Tibial nerve (tissue), 4 donors: ENCODE measurements at regions not wholly inside any gene's neighbourhood (a gene's known extent, or its start where the extent isn't known, plus 50 kb on each side); places are given as distances from the start of the nearest gene placed in this dataset.

Experiments used
- DNase-seq, 2 donors: peaks; one replicate each; pipeline ENCODE4 v3.0.0-alpha.2; 2019; ENCODE audit warnings: low spot score in 2 of 2
- H3K27ac ChIP-seq, 4 donors: fragments of 200-600 bp; sonication (generic) in 3 of 4; one replicate each; pipeline ENCODE4 v1.5.1; 2017 to 2019; ENCODE audit warnings: mild to moderate bottlenecking in 1 of 4
- H3K27me3 ChIP-seq, 2 donors: fragments of 200-600 bp; sonication (generic) in 1 of 2; one replicate each; pipeline versions ENCODE4 v1.5.1 to v1.6.0; 2017 to 2019
- H3K36me3 ChIP-seq, 3 donors: fragments of 200-600 bp; sonication (generic); one replicate each; pipeline ENCODE4 v1.5.1; 2018 to 2019
- H3K4me1 ChIP-seq, 4 donors: fragments of 200-600 bp; sonication (generic) in 3 of 4; one replicate each; pipeline ENCODE4 v1.5.1; 2017 to 2019
- H3K4me3 ChIP-seq, 4 donors: fragments of 200-600 bp; sonication (generic) in 3 of 4; one replicate each; pipeline ENCODE4 v1.5.1; 2017 to 2019; ENCODE audit warnings: mild to moderate bottlenecking in 1 of 4, moderate library complexity in 1 of 4
- H3K9me3 ChIP-seq, 4 donors: fragments of 200-600 bp; sonication (generic) in 3 of 4; one replicate each; pipeline ENCODE4 v1.5.1; 2017 to 2019
- EP300 ChIP-seq, 2 donors: sonication (generic); formaldehyde crosslinking; IDR thresholded peaks; one replicate each; pipeline ENCODE4 v1.6.1; 2017; ENCODE audit warnings: antibody characterized with exemption in 2 of 2, mild to moderate bottlenecking in 1 of 2
- POLR2A ChIP-seq, 2 donors: fragments of 450-650 bp; IDR thresholded peaks; one replicate each; pipeline ENCODE4 v1.6.1; 2017; ENCODE audit warnings: antibody characterized with exemption in 2 of 2, mild to moderate bottlenecking in 2 of 2, moderate library complexity in 2 of 2
- WGBS, 2 donors: methylation state at CpG; one replicate each; pipeline ENCODE4 v1.1.5; 2018; 5-methylcytosine and 5-hydroxymethylcytosine counted together
- TF ChIP-seq, protein P1 (sequence below), 5 experiments: fragments of 200-600 bp in 3 of 5; fragments of 450-650 bp in 2 of 5; sonication (generic) in 3 of 5; IDR thresholded peaks; one replicate each; pipeline ENCODE4 v1.5.1; 2016 to 2019; ENCODE audit warnings: antibody characterized with exemption in 5 of 5, mild to moderate bottlenecking in 3 of 5, moderate library complexity in 2 of 5

DNA sequence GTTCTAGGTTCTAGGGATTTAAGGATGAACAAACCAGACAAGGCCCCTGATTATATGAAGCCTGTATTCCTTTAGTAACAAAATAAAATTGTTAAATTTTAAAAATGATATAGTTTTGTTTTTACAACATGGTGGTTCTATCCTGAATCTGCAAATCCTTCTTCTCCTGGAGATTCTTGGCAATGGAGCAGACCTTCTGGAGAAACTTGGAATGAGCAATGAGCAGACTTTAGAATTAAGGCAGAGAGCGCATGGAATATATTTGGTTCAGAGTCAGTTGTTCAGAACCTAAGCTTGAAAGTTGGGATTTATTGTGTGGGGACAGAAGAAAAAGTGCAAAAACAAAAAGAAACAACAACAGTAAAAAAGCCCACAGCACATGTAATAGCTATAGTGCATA lies 381.1 kb downstream of the ADGRL2 start:
- no peak for TF ChIP-seq POLR2A (IDR thresholded peaks at IDR 0.05)
- TF ChIP-seq EP300 (IDR thresholded peaks at IDR 0.05), result no peak
- TF ChIP-seq, protein P1, sequence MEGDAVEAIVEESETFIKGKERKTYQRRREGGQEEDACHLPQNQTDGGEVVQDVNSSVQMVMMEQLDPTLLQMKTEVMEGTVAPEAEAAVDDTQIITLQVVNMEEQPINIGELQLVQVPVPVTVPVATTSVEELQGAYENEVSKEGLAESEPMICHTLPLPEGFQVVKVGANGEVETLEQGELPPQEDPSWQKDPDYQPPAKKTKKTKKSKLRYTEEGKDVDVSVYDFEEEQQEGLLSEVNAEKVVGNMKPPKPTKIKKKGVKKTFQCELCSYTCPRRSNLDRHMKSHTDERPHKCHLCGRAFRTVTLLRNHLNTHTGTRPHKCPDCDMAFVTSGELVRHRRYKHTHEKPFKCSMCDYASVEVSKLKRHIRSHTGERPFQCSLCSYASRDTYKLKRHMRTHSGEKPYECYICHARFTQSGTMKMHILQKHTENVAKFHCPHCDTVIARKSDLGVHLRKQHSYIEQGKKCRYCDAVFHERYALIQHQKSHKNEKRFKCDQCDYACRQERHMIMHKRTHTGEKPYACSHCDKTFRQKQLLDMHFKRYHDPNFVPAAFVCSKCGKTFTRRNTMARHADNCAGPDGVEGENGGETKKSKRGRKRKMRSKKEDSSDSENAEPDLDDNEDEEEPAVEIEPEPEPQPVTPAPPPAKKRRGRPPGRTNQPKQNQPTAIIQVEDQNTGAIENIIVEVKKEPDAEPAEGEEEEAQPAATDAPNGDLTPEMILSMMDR (IDR thresholded peaks at IDR 0.05), result no peak
- Histone ChIP-seq H3K4me3 (no peak overlapping the region), H3K27me3 (no peaks in the 10 kb centered on the region), H3K9me3 (no peaks in the 10 kb centered on the region), H3K36me3 (no peaks in the 10 kb centered on the region), H3K27ac (no peak overlapping the region), H3K4me1 (peaks cover 0 to 12% (median 0%) of the 10 kb centered on the region in 4 donors)
- DNase-seq, result no peak
- 96 to 97% methylated on average over 1 of the region's 1 CpG for WGBS, 2 donors

DNA sequence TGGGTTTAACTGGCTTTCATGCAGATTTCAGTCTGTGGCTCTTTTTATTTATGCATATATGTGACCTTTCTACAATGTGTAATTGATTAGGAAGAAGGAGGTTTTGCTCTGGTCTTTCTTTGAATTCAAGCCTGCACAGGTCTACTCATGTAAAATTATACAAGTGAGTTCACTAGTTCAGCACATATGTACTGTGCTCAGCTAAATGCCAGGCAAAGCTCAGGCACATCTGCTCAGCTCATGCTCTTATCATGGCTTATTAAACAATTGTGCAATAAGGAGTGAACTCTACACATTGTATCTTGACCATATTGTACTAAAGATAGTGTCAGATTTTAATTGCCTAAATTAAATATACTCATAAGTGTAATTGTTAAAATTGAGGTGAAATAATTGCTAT lies 378.4 kb downstream of the ADGRL2 start:
- Histone ChIP-seq H3K27ac (no peak overlapping the region), H3K4me1 (peaks cover 0 to under 1% (median 0%) of the 10 kb centered on the region in 4 donors), H3K4me3 (no peak overlapping the region), H3K36me3 (no peaks in the 10 kb centered on the region), H3K27me3 (no peaks in the 10 kb centered on the region), H3K9me3 (no peaks in the 10 kb centered on the region)
- DNase-seq, result no peak
- no peak for TF ChIP-seq POLR2A (IDR thresholded peaks at IDR 0.05)
- TF ChIP-seq, protein P1 (IDR thresholded peaks at IDR 0.05), result no peak
- TF ChIP-seq EP300 (IDR thresholded peaks at IDR 0.05), result no peak

DNA sequence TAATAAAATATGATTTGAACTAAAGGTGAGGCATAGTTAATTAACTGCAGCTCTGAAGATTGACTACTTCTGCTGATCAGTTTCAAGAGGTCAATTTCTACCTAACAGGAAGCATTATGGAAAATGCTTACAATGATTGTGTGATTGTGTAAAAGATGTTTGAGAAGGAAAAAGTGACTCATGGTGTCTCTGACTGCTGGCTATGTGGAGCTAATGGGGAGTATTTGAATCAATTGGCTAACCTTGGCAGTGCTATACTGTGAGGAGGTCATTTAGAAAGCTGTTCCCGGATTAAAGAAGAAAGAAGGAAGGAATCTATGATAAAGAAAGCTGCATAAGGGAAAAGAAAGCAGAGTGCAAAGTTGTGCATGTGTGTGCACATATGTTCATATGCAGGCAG lies 376.5 kb downstream of the ADGRL2 start:
- DNase-seq, result no peak
- H3K27ac ChIP-seq, result no peak overlapping the region
- WGBS, 2 donors, result 45 to 53% methylated on average over 1 of the region's 1 CpG
- H3K9me3 ChIP-seq, result no peaks in the 10 kb centered on the region
- H3K36me3 ChIP-seq, result no peaks in the 10 kb centered on the region
- TF ChIP-seq EP300 (IDR thresholded peaks at IDR 0.05) (no peak), POLR2A (IDR thresholded peaks at IDR 0.05) (no peak)
- TF ChIP-seq, protein P1 (IDR thresholded peaks at IDR 0.05), result no peak
- H3K4me1 ChIP-seq, result no peaks in the 10 kb centered on the region
- H3K4me3 ChIP-seq, result no peak overlapping the region
- no peaks in the 10 kb centered on the region for H3K27me3 ChIP-seq

DNA sequence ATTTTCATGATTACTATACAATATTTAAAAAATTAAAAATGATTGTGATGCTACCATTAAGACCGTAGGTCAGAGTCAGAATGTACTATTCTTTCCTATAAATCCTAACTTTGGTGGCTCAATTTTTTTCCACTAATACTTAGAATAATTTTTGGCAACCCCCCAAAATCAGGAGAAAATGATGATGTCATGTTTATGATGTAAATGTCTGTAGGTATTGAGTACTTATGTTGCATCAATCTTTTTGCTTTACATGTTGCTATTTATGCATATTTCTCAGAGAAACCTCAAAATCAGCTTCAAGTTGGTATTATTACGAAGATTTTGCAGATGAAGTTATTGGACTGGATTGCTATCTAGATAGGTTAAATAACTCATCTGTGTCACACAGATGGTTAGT lies 371.2 kb downstream of the ADGRL2 start:
- Histone ChIP-seq H3K27ac (no peak overlapping the region), H3K4me1 (no peaks in the 10 kb centered on the region), H3K4me3 (no peak overlapping the region), H3K27me3 (no peaks in the 10 kb centered on the region), H3K36me3 (no peaks in the 10 kb centered on the region), H3K9me3 (no peaks in the 10 kb centered on the region)
- no peak for DNase-seq
- WGBS, 2 donors, result 93 to 98% methylated on average over 2 of the region's 2 CpGs
- TF ChIP-seq EP300 (IDR thresholded peaks at IDR 0.05), result no peak
- TF ChIP-seq, protein P1 (IDR thresholded peaks at IDR 0.05), result no peak
- no peak for TF ChIP-seq POLR2A (IDR thresholded peaks at IDR 0.05)

DNA sequence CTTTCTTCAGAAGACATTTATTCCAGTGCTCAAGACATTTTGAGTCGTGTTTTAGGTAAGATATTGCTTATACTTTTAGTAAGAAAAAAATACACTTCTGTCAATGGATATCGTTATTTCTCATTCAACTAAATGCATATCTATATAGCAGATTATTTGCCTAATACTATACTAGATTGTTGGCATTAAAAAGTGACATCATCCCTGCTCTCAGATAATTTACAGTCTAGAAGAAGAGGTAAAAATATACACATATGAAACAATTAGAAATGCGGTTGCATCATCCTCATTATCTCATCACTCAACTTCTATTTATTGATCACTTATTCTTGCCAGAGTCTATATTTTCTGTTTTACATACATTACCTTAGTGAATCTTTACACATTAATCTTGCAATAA lies 367.7 kb downstream of the ADGRL2 start:
- DNase-seq, result no peak
- Histone ChIP-seq H3K4me3 (no peak overlapping the region), H3K27ac (no peak overlapping the region), H3K36me3 (no peaks in the 10 kb centered on the region), H3K4me1 (no peaks in the 10 kb centered on the region), H3K27me3 (no peaks in the 10 kb centered on the region), H3K9me3 (no peaks in the 10 kb centered on the region)
- WGBS, 2 donors, result 89% methylated on average over 3 of the region's 3 CpGs
- TF ChIP-seq POLR2A (IDR thresholded peaks at IDR 0.05) (no peak), EP300 (IDR thresholded peaks at IDR 0.05) (no peak)
- TF ChIP-seq, protein P1 (IDR thresholded peaks at IDR 0.05), result no peak
